ENCODE measurements at regions not wholly inside any gene's neighbourhood (a gene's known extent, or its start where the extent isn't known, plus 50 kb on each side); places are given as distances from the start of the nearest gene placed in this dataset.

DNA sequence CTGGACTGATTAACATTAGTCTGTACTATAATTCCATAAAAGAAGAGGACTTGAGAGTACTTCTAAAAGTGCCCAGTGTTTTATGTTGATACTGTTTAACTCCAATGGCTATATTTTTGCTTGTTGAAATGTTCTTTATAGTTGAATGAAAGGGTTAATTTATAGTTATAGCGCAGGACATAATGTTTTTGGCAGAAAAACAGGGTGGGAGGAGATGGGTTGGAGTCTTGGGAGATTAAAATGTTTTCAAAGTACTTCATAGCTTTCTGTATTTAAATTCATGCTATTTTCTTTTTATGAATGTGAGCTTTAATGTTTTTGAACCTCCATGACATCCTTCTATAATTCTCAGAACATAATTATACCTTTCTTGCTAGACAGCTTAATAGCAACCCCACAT is 108.2 kb downstream of the CNTN3 start:
- DNase-seq: no peak

DNA sequence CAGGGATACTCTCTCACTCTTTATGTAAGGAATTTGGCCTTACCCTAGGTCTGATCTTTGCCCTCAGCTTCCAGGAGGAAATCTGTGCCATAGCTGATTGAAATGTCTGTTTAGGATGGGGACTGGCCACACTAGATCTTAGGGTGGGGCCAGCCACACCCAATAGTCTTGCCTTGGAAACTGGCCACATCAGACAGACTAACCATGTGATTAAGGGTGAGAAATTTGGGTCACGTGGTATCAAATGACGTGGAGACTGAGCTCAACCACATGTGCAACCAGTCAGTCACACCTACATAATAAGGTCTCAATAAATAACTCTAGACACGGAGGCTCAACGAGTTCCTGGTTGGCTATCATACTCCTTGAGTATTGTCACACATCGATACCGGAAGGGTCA is 113.5 kb downstream of the CNTN3 start:
- no peak for DNase-seq

DNA sequence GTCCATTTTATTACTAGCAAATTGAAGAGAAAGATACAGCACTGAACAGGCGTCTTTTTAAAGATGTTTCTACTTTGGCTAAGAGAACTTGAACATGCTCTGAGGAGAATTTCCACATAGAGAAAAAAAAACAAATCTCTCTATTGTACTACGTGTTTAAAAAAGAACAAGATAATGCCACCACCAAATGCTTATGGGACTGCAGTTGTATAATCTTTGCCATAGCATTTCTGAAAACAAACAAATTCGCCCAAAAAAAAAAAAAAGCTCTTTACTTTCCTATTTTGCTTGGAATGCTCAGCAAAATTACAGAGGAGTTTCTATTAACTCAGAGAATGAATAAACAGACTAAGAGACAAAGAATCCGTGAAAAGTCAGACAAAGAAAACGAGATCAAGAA is 114.2 kb downstream of the CNTN3 start:
- DNase-seq: no peak

DNA sequence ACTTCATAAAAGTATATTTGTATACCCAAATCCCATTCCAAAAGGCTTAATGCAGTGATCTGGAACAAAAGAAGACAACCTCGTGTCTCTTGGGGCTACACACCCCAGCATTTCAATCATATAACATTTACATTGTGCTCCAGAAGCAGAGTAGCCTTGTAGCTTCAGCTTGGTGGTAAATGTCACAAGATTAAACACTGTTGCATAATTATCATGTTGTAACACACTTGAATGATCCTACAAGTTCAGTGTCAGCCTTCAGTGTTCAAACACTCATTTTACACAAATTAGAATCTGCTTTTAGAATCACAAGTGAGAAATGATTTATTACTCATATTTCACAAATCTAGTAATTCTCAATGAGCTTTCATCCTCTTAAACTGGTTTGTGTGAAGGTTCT is 122.6 kb downstream of the CNTN3 start:
- no peak for DNase-seq

DNA sequence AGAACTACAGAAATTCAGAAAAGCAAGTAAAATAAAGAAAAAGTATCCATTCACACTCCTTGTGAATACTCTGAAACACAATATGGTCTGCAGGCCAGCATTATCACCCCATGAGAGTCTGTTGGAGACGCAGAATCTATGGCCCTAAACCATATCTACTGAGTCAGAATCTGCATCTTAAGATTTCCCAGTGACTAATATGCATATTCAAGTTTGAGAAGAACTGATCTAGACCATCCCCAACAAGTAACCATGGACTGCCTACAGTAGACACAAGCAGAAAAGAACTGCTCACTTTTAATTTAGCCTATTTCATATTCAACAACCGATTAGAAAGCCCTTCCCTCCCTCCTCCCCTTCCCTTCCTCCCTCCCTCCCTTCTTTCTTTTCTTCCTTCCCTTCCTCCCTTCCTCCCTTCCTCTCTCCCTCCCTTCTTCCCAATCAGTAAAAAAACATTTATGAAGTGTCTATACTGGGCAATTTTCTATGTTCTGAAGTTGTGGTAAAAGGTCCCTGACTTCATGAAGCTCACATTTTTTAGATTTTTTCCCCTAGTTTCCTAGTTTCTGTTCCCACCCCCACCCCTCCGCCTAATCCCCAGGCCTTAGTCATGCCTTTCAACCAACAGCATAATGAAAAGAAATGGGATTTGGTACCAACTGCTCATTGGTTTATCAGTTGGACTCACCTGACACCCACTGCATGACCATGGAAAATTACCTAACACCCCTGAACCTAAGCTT is 125.2 kb downstream of the CNTN3 start:
- DNase-seq: no peak

DNA sequence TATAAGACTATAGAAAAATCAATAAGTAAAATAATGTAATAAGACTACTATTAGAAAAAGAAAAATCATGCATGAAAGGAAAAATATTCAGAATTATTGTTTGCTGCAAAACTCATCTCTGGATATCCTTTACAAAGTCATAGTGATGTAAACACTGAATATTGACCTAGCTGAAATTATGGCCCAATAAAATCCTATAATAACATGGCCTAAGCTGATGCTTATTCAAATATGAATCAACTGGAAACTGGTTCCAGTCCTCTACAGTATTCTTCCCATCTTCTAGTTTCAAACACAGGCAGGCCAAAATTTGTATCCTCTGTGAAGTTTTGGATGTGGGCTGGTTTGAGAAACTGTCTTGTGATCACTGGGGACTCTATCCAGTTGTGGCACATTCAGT is 134.5 kb downstream of the CNTN3 start:
- DNase-seq: no peak

DNA sequence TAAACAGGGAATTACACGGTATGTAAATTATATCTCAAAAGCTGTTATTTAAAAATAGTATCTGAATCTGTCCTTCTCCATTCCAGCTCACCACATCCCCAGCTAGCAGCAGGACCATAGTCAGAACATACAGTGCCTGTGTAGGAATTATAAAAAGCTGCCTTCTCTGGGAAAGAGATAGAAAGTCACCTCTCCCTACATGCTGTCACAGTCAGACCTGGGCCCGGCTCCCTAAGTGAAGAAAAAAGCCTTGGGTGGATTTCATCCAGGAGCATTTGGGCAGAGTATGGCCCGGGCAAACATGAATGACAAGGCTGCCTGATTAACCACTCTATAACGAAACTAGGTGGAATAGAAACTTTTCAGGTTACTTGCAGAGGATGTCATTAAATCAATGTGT is 144.1 kb downstream of the CNTN3 start:
- DNase-seq: no peak

DNA sequence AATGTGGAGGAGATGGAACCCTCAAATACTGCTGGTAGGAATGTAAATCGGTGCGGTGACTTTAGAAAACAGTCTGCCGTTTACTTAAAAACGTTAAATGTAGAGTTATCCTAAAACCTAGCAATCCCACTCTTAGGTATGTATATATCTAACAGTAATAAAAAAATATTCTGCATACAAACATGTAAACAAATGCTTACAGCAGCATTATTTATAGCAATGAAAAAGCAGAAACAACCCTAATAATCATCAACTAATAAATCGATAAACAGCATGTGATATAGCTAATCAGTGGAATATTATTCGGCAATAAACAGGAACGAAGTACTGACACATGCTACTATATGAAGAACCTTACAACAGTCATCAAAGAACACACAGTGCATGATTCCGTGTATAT is 144.7 kb downstream of the CNTN3 start:
- DNase-seq: no peak

DNA sequence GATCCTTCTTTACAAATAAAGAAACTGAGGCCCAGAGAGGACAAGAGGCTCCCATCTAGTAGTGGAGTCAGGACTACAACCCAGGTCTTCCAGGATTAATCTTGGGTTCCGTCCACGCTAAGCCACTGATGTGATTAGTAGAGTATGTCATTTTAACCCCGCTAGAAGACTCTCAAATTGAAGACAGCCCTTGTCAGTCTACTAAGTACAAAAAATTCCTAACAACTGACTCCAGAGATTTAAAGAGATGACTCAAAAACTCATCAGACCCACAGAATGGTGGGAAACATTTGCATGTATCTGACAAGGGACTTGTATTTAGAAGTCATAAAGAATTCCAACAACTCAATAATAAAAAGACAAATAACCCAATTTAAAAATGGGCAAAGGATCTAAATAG is 145.3 kb downstream of the CNTN3 start:
- DNase-seq: no peak

DNA sequence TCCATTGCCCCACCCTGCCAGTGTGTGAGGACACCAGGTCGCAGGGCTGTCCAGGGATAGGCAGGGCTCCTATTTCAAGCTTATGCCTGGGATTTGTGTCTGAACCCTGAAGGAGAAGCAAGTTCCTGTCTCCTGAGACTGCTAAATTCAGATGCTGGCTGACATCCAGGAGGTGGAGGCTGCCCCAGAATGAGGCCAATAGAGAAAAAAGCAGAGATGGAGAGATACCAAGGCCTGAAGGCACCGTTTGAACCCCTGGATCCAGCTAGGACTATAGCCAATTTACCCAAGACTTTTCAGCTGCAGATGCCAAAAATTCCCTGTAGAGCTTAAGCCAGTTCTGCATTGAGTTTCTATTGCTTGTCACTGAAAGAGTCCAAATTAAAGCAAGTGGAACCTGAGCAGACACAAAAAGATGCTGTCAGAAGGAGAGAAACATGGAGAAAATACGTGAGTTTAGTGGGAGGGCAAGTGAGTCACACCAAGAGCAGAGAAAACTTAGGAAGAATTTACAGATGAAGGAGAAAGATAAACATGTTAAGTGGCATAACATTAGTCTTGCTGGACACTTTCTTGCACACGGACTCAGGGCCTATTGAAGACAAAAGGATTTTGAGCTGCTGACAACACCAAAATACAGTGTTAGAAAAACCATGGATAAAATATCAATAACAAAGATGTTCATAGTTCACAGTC is 148.6 kb downstream of the CNTN3 start:
- DNase-seq: no peak

DNA sequence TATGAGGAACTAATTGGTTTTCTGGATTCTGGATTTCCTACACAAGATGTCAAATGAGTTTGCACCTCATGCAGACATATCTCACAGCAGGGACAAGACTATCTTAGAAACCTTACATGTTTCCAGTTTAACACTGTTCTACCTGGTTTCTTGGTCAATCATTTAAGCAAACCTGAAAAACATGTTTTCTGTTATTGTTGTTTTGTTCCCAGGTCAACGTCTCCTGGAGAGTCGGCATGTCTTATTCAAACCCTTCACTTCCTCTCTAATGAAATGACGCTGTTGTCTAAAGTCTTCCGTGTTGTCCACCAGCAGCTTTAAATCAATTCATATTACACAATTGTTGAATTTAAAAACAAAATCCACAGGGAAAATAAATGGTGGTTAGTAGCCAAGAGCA is 150.9 kb downstream of the CNTN3 start:
- no peak for DNase-seq

DNA sequence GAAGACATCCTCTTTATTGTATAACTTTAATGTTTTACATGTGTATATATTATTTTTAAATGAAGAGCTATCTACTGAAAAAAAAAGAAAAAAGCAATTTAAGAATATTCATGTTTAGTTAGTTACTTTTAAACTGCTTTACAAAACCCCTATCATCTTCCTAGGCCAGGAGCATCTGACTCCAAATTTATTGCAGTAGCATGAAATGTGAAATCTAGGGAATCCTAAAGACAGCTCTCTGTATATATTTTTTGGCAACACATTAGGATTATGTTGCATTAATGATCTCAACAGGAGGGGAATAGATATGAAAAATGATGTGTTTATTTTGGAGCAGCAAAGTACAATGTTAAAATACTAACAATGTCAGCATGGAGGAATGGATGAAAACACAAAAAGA is 158.3 kb downstream of the CNTN3 start:
- no peak for DNase-seq

DNA sequence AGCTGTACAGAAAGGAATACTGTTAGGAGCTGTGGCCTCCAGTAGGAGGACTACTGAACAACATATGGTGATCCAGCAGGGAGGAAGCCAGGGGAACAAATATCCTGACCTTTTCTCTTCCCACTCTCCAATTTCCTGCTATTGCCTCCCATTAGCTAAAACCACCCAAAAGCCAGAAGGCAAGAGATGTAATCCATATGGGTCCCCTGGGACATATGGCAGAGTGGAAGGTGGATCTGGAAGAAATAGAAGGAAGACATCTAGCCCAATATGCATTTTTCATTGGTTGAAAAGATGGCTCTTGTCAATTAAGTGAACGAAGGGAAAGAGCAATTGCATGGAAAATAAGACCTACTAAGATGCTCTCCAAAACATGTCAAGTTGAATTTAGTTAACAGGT is 167.2 kb downstream of the CNTN3 start:
- no peak for DNase-seq

DNA sequence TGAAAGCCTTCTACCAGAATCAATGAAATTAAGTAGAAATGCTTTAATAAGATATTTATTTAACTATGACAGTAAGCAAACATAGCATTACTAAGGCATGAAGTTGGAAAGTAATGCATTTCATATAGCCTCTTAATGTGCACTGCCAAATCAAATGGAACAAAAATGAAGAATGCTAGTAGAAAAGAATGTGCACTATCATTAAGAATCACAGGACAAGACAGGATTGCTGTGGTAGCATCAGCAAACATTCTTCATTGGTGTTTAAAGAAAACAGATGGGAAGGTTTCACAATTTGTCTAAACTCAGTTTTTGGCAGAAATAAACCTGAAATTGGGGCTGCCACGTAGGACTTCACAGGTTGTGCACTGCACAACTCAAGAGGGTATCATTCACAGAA is 168.9 kb downstream of the CNTN3 start:
- DNase-seq: no peak

DNA sequence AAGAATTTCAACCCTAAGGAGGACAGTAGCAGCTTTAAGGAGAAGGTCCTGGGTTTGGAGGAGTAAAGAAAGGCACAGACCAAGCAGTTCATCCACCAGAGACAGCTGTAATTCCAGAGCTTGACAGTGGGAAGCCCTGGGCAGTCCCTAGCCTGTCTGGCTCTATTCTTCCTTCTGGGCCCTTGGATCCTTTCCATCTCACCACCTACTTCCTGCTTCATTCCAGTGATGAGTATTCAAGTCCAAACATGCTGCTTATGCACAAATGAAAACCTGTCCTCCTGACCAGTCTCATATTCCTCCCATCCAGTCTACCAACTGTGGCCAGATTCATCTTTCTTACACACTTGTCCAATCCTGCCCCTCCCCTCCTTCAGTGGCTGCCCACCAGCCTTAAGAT is 171.4 kb downstream of the CNTN3 start:
- DNase-seq: no peak

DNA sequence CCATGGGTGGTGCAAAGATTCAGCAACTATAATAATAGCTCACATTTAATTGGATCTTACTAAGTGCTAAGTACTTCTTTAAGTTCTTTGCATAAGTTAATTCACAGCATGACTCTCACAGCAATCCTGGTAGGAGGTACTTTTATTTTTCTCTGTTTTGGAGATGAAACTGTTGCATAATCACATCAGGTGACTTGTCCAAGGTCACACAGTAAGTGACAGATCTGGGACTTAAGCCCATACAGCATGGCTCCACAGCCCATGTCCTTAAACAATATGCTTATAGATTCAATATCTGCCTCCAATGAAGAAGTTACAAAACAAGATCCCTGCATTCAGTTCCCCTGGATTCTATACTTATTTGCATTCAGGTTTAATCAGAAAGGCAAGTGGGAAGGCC is 171.8 kb downstream of the CNTN3 start:
- DNase-seq: no peak

DNA sequence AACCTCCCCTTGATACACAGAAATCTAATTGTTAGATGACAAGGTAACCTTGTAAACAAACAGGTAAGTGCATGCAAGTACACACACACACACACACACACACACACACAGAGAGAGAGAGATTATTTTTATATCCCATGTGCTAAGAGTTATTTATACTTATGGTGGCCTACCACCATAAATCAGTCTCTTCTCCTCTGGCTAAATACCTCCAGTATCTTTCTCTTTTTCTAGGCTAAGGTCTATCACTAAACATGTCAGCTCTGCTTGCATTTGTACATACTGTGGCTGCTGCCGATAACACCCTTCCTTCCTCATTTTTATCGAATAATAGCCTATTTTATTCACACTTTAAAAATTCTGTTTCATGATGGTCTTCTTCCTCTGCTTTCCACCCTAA is 172.4 kb downstream of the CNTN3 start:
- DNase-seq: no peak

DNA sequence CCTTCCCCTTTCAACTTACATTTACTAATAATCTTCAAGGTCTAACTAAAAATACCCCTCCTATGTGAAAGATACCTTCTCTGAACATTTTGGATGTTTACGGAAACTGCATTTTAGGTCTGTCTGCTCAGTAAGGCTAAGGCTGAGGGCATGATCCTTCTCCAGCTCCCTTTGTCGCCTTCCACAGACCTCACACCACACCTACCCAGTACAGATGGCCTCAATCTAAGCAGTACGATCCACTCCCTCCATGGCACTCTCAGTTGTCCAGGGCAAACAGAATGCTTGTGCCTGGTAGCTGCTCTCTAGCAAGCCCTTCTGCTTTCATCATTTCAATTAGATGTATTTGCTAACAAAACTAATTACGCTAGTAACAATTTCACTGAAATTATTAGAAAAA is 178.3 kb downstream of the CNTN3 start:
- DNase-seq: no peak

DNA sequence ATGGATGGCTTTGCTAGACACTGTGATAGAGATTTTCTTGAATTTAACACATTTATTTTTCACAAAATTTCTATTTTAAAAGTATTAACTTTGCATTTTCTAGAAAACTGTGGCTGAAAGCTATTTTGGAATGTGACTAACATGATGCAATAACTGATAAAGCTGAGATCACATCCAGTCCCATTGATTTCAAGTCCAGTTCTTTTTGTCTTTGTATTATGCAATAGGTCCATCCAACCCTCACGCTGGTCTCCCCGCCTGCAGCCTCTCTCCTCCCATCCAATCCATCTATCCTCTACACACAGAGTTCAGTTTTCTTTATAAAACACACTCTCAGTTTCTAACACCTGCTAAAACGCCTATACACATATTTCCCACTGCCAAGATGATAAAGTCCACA is 178.8 kb downstream of the CNTN3 start:
- DNase-seq: no peak

DNA sequence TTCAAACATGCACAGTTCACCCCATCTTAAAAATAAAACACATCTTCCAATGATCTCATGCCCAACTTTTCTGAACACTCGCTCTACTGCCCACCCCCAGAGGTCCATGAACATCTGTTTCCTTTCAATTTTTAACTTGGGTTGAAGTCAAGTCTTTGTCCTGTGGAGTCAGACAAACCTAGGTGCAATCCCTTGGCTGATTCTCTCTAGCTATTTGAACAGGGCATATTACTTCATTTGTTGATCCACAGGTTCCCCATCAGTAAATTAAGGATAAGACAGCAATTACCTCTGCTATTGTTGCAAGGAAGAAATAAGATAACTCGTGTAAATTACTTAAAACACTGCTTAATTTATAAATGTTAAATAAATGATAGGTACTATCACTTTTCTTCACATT is 180.1 kb downstream of the CNTN3 start:
- DNase-seq: no peak

DNA sequence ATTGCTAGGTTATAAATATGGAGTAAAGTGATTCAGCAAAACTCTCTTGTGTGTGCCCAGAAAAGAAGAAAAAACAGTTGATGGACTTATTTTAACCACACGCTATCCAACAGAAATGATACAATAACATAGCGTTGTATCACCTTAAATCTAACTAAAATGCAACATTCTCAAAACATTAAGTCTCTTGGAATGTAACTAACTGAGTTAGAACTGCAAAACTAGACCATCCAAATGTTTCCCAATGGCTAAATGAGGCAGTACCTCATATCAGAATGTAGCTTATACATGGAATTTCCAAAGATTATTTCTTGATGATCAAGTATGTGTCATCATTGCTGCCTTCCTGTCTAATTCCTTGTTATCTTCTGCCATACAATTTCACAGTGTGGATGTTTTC is 187.9 kb downstream of the CNTN3 start:
- no peak for DNase-seq

DNA sequence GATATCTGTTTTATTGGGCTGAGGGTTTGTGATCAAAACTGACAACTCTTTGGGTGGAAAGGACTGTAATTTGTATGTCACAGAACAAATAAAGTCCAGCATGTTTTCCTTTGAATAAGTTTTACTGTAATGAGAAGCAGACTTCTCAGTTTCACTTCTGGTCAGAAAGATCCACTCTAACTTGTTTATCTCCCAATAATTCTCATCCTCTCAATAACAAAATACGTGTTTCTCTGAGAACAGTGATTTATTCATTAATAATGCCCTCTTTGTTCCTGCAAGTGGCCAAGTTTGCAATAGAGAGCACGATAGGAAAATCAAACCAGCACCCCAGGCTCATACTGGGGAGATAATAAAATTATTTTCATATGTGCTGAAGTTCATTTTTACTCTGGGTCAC is 190.6 kb downstream of the CNTN3 start:
- no peak for DNase-seq

DNA sequence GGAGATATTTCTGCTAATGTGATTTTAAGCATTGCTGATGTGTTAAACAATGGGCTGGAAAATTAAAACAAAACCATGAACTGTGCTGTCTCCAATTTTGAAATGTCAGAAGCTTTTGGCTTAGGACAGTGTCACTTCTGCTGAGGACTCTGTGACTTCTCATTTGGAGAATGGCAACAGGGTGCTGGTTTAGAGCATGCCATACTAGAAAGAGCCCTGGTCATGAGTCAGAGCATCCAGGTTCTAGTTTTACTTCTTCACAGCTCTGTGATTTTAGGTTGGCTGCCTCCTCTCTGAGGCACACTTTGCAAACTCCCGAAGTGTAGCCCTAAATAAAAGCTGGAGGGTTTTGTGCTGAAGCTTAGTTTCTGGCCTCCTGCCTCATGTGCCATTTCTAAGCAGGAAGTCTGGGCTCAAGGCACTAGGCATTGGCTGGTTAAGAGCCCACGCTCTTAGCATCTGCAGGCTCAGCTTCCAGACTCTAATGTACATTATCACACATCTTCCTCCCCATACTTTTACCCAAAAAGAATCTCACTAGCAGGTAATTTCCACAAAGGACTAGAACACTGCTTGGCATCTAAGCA is 193.8 kb downstream of the CNTN3 start:
- DNase-seq: no peak

DNA sequence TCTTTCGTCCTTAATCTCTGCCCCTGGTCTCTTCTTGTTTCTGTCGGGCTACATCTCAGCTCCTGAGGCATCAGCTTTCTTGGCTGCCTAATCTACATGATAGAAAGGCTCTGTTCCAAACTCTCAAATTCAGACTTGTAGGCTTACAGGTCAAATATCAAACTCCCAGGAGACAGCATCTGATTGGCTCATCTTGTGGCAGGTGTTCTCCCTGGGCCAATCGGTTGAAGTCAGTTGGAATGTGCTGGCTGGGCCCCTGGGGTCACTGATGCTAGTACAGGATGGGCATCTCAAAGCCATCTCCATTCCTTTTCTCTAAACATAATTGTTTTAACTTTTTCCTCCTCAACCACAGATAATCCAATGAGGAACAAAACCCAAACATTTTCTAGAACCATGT is 198.7 kb downstream of the CNTN3 start:
- no peak for DNase-seq

All from skin of body (tissue), 1 donor.